Ovary (tissue), 3 donors: ENCODE measurements at regions not wholly inside any gene's neighbourhood (a gene's known extent, or its start where the extent isn't known, plus 50 kb on each side); places are given as distances from the start of the nearest gene placed in this dataset.

ENCODE experiments used
- CTCF ChIP-seq, 3 donors: fragments of 450-650 bp in 2 of 3; fragments of 200-600 bp in 1 of 3; IDR thresholded peaks; one replicate each; pipeline versions ENCODE4 v1.5.1 to v1.8.0; 2016 to 2022; ENCODE audit warnings: antibody characterized with exemption in 3 of 3, mild to moderate bottlenecking in 1 of 3
- EP300 ChIP-seq: sonication (generic); formaldehyde crosslinking; IDR thresholded peaks from one replicate; pipeline ENCODE4 v1.6.1; 2017; ENCODE audit warnings: antibody characterized with exemption
- donor health status: DM: no; HTN: no; CAD: no.

- TF ChIP-seq CTCF (IDR thresholded peaks at IDR 0.05) (no peak), EP300 (no peak)
Measured at GRCh38 chr13:78844106-78844505, 185.2 kb upstream of the OBI1 start.
